ENCODE measurements at regions not wholly inside any gene's neighbourhood (a gene's known extent, or its start where the extent isn't known, plus 50 kb on each side); places are given as distances from the start of the nearest gene placed in this dataset.

- no peak overlapping the region for H3K4me2 ChIP-seq (ENCODE audit: low read depth, low read length)
These were observed 153.2 kb downstream of the DDX1 start for GRCh38 chr2:15744820-15745219.

GRCh38 chr2:15745350-15745749 is 153.7 kb downstream of the DDX1 start:
- H4K20me1 ChIP-seq (ENCODE audit: insufficient read depth, low read length): no peaks in the 10 kb centered on the region
- no peak overlapping the region for H3K9ac ChIP-seq (ENCODE audit: low read length)
- H2AFZ ChIP-seq (ENCODE audit: low read length): no peak overlapping the region
- H3K27ac ChIP-seq (ENCODE audit: low read length): no peak overlapping the region
- no peak for DNase-seq
- no peaks in the 10 kb centered on the region for H3F3A ChIP-seq (ENCODE audit: insufficient read depth, low read length)
- H3K36me3 ChIP-seq (replicated peaks; ENCODE audit: insufficient read depth, low read length): no peaks in the 10 kb centered on the region
- no peak overlapping the region for H3K4me2 ChIP-seq (ENCODE audit: low read depth, low read length)
- no peaks in the 10 kb centered on the region for H3K9me3 ChIP-seq (replicated peaks; ENCODE audit: insufficient read depth, low read length)
- H3K9me2 ChIP-seq (replicated peaks; ENCODE audit: insufficient read depth, low read length): no peaks in the 10 kb centered on the region
- no peaks in the 10 kb centered on the region for H3K4me1 ChIP-seq (ENCODE audit: low read length)
- H3K79me2 ChIP-seq (ENCODE audit: low read length): no peaks in the 10 kb centered on the region
- H3K27me3 ChIP-seq (replicated peaks; ENCODE audit: insufficient read depth, low read length): no peaks in the 10 kb centered on the region
- TF ChIP-seq CTCF (IDR thresholded peaks at IDR 0.05; ENCODE audit: low read length) (no peak), EZH2 (optimal IDR thresholded peaks at IDR 0.05; ENCODE audit: low read depth, low read length) (no peak), EZH2phosphoT487 (IDR thresholded peaks at IDR 0.05; ENCODE audit: low read length) (no peak)
- H3K4me3 ChIP-seq (ENCODE audit: low read length): no peak overlapping the region

More at GRCh38 chr2:15744820-15745219, 153.2 kb downstream of the DDX1 start:
- Histone ChIP-seq H3K9me3 (replicated peaks; ENCODE audit: insufficient read depth, low read length) (no peaks in the 10 kb centered on the region), H2AFZ (ENCODE audit: low read length) (no peak overlapping the region), H3K4me1 (ENCODE audit: low read length) (no peaks in the 10 kb centered on the region), H3K27me3 (replicated peaks; ENCODE audit: insufficient read depth, low read length) (no peaks in the 10 kb centered on the region), H3K4me3 (ENCODE audit: low read length) (no peak overlapping the region), H3K36me3 (replicated peaks; ENCODE audit: insufficient read depth, low read length) (no peaks in the 10 kb centered on the region), H3F3A (ENCODE audit: insufficient read depth, low read length) (no peaks in the 10 kb centered on the region), H3K9ac (ENCODE audit: low read length) (no peak overlapping the region), H3K79me2 (ENCODE audit: low read length) (no peaks in the 10 kb centered on the region), H3K9me2 (replicated peaks; ENCODE audit: insufficient read depth, low read length) (no peaks in the 10 kb centered on the region), H3K27ac (ENCODE audit: low read length) (no peak overlapping the region), H4K20me1 (ENCODE audit: insufficient read depth, low read length) (no peaks in the 10 kb centered on the region)
- TF ChIP-seq CTCF (IDR thresholded peaks at IDR 0.05; ENCODE audit: low read length) (no peak), EZH2 (optimal IDR thresholded peaks at IDR 0.05; ENCODE audit: low read depth, low read length) (no peak)
- DNase-seq: no peak

- Histone ChIP-seq H3K79me2 (ENCODE audit: low read length) (no peaks in the 10 kb centered on the region), H3K9me3 (replicated peaks; ENCODE audit: insufficient read depth, low read length) (no peaks in the 10 kb centered on the region), H3F3A (ENCODE audit: insufficient read depth, low read length) (no peaks in the 10 kb centered on the region), H3K4me2 (ENCODE audit: low read depth, low read length) (no peak overlapping the region), H3K4me1 (ENCODE audit: low read length) (no peaks in the 10 kb centered on the region), H2AFZ (ENCODE audit: low read length) (no peak overlapping the region), H3K27me3 (replicated peaks; ENCODE audit: insufficient read depth, low read length) (no peaks in the 10 kb centered on the region), H3K4me3 (ENCODE audit: low read length) (no peak overlapping the region), H3K9me2 (replicated peaks; ENCODE audit: insufficient read depth, low read length) (no peaks in the 10 kb centered on the region), H3K36me3 (replicated peaks; ENCODE audit: insufficient read depth, low read length) (no peaks in the 10 kb centered on the region), H3K9ac (ENCODE audit: low read length) (no peak overlapping the region), H4K20me1 (ENCODE audit: insufficient read depth, low read length) (no peaks in the 10 kb centered on the region), H3K27ac (ENCODE audit: low read length) (no peak overlapping the region)
- no peak for TF ChIP-seq EZH2phosphoT487 (IDR thresholded peaks at IDR 0.05; ENCODE audit: low read length)
- no peak for TF ChIP-seq EZH2 (optimal IDR thresholded peaks at IDR 0.05; ENCODE audit: low read depth, low read length)
- no peak for TF ChIP-seq CTCF (IDR thresholded peaks at IDR 0.05; ENCODE audit: low read length)
- no peak for DNase-seq
These were observed 154.4 kb downstream of the DDX1 start for GRCh38 chr2:15745907-15746702.
